Body of pancreas (tissue), 4 donors: ENCODE measurements at regions not wholly inside any gene's neighbourhood (a gene's known extent, or its start where the extent isn't known, plus 50 kb on each side); places are given as distances from the start of the nearest gene placed in this dataset.

Experiments used
- CTCF ChIP-seq, 7 experiments: fragments of 450-650 bp in 4 of 7; fragments of 200-600 bp in 3 of 7; sonication (generic) in 3 of 7; IDR thresholded peaks; one replicate each; pipeline ENCODE4 v1.5.1; 2016 to 2019; ENCODE audit warnings: antibody characterized with exemption in 7 of 7
- POLR2A ChIP-seq, 3 donors: fragments of 450-650 bp; IDR thresholded peaks; one replicate each; pipeline ENCODE4 v1.6.1; 2016; ENCODE audit warnings: antibody characterized with exemption in 3 of 3, mild to moderate bottlenecking in 2 of 3

GRCh38 chr2:16045653-16046352 lies 105.5 kb downstream of the MYCN start:
- TF ChIP-seq CTCF (IDR thresholded peaks at IDR 0.05) (no peak), POLR2A (IDR thresholded peaks at IDR 0.05) (no peak)
